GM19452 (cell line): ENCODE measurements at regions not wholly inside any gene's neighbourhood (a gene's known extent, or its start where the extent isn't known, plus 50 kb on each side); places are given as distances from the start of the nearest gene placed in this dataset.
"Not testable (repeated sequence)": the region's sequence is repeated elsewhere in the genome, so short reads cannot be mapped to it uniquely, and the experiment has no call there.

ENCODE experiments used
- ATAC-seq: cut with Tn5 transposase; IDR thresholded peaks from one replicate; pipeline ENCODE4 v1.9.1; 2021; ENCODE audit not compliant: unreplicated experiment

DNA sequence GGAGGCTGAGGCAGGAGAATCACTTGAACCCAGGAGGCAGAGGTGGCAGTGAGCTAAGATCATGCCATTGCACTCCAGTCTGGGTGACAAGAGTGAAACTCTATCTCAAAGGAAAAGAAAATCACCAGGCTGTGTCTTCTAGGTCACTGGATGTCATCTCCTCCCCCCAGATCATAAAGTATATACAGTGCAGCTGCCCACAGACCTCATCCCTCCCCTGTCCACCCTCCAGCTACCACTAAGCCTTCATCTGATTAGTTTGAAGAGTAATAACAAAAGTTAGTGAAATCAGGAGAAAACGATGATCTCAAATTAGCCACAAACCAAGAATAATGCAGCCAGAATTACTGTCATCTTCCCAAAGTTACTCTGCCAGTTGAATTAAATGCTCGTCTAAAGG is 117.2 kb downstream of the ZNF22 start:
- ATAC-seq: not testable (repeated sequence)

DNA sequence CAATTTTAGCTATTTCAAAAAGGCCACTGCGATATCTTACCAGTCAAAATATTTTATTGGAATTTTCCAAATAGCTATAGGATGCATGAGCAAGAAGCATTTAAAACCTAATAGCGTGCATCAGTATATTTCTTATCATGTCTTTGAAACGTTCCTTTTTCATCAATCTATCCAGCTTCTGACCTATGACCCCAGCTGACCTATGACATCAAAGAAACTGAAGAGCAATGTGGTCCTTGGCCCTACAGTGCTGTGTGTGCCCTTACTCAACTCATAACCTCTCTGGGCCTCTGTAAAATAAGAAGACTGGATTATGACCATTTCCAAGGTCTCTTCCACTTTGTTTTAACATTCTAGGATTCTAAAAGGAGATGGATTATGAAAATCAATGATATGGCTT is 118.2 kb downstream of the ZNF22 start:
- ATAC-seq: no peak

DNA sequence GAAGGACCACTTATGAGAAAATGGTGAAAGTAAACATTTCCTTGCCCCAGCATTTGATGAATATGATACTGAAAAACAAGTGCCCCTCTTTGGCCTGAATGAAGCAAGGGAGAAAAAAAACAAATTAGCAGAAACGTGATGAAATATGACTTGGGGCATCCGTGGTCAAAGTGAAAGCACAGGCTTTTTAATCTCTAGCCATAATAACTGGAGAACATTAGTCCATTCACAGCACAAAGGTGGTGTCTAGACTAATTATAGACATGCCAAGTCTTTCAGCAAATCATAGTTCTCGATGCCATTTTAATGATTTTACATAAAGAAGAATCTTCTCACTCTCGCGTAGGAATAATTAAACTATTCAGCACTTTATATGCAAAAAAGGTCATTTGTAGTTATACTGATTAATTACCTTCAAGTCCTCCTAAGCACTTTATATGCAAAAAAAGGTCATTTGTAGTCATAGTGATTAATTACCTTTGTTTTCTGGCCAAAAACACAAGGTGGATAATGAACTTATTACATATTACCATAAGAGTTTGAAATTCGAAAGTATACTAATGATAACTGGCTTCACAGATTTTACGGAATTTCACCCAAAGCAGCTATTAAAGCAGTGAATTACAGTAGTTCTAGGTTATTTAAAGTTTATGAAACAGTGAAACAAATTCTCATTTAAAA is 121.6 kb downstream of the ZNF22 start:
- ATAC-seq: not testable (repeated sequence)

DNA sequence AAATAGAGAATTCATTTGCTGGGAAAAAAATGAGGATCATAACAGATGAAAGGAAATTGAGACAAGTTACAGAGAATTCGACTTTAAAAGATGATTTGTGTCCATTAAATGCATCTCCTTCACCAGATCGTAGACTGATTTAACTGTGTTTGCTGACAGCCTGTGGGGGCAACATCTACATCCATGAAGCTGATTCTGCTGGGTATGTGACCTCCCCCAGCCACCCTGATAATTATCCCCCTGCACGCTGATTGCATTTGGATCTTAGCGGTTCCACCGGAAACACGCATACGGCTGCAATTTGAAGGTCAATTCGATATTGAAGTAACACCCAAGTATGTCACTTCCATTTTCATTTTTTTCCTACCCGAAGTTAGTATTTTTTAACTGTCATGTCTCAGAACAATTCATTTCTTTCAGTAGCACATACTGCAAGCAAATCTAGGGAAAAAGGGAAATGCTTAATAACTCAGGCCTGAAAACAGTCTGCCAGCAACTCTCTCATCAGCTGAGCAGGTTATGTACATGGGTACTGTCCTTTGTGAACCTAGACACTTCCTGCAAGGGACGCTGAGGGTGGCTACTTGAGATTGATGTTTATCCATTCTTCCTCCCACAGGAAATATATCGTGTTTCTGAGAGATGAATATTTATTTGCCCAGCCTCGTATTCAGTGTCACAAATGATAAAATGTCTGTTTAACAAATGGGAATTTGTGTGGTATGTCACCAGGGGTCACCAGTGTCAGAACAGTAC is 134.9 kb downstream of the ZNF22 start:
- no peak for ATAC-seq

DNA sequence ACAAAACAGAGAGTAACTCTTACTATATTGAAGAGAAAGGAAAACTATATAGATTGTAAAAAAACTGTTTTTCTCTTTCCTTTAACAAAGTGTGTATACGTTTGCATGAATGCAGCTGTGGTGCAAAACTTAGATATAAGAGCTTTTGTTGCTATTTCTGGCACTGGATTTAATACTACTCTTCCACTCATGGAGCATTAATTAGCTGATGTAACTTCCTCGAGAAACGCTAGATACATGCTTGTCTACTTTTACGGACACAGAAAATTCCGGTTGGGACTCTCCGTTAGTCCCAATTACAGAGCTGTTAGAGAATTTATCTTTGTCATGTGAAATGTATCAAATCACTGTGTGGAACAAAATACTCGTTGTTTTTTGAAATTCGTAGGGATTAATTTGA is 135.5 kb downstream of the ZNF22 start:
- ATAC-seq: no peak

DNA sequence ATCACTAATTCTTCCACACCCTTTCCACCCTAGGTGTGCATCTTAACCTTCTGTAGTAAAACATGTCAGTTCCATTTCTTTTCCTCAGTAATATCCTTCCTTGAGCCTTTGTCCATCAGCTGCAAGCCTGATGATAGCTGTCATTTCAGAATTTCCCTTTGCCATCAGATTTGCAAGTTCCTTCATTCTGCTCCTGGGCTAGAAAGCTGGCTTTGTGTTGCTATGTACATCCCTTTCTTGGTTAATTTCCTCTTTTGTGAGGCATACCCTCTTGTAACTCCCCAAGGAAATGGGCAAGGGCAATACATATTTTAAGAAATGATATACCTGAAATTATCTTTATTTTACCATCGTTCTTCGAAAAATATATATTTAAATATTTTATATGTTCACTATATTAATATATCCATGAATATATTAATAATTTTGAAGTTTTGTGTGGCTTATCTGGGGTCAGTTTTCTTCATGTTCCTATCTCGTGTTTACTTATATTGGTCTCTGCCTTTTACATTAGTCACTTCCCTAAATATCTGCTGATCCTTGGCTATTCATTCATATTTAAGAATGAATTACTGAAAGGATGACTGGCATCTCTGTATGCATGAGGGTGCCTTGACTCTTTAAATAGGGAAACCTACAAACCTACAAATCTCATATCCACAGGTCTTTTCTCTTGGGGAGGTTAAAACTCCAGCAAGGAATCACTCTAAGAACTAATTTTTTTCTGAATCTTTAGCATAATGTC is 143.8 kb downstream of the ZNF22 start:
- no peak for ATAC-seq

DNA sequence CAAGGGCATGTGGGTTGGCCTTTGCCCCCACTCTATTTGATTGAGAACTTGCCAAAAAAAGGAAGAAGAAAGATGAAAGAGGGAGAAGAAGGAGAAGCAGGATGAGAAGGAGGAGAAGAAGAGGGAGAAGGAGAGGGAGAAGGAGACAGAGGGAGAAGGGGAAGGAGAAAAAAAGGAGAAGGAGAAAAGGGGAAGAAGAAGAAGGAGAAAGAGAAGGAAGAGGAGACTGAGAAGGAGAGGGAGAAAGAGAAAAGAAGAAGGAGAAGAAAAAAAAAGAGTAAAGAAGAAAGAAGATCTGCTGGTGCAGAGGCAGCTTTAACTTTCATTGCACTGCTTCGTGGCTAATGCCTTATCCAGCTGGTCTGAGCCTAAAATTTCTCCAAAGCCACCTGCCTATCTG is 144.4 kb downstream of the ZNF22 start:
- not testable (repeated sequence) for ATAC-seq

DNA sequence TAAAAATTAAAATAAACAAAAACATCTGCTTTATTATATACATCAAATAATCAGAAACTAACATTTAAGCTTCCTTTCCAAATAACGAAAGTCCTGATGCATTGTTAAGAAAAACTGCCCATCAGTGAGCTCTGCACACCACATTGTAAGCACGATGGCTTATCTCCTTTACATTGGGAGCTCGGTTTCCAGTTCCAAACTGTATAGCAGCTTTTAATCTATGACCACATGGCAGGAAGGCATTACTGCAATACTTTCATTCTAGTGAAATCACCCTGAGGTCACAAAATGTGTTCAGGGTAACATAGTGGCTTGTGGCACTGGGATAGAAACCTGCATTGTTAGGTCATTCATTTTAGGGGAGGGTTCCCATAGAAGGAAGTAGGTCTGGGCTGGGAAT is 146.3 kb downstream of the ZNF22 start:
- ATAC-seq: no peak

DNA sequence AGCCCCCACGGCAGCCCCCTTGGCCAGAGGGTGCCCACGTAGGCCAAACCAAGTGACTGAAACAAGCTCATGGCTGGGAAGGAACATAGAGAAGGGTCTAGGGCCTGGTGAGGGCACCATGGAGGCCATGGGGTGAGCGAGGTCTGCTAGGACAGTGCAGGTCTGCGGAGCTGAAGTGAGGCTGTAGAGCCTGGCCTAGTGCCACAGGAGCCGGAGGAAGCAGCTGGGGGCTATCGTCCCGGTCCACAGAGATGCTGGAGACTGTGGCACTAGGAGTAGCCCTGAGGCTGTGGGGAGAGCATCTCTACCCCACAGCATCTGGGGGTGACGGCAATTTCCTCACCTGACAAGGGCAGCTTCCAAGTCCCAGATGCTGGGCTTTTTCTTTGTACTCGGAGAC is 150.3 kb downstream of the ZNF22 start:
- ATAC-seq: no peak

DNA sequence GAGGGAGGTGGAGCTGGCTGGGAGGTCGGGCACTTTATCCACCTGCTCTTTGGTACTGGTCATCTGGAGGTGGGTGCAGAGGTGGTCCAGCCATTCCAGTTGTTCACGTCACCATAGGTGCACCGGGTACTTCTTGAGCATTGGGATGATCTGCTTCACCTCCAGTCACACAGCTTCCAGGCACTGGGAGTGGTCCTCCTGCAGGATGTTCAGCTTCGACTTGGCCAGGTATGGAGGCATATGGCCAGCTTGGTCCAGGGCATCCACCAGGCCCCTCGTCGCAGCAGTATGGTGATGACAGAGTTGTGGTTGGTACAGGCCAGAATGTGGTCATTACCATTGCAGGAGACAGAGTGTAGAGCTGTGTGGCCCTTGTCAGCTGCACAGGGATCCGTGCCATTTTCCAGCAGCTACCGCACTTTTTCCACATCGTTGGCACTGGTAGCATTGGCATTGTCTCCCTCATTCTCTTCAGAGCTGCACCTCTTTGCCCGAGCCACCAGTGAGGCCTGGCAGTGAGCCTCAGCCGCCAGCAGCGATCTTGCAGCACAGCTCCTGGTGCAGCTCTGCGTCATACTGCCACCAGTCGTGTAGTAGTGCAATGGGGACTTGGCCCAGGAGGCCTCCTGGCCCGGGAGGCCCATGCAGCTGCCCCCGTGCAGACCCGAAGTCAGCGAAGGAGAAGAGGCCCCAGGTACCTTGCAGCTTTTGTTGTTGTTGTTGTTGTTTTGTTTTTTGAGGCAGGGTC is 150.9 kb downstream of the ZNF22 start:
- ATAC-seq: no peak

DNA sequence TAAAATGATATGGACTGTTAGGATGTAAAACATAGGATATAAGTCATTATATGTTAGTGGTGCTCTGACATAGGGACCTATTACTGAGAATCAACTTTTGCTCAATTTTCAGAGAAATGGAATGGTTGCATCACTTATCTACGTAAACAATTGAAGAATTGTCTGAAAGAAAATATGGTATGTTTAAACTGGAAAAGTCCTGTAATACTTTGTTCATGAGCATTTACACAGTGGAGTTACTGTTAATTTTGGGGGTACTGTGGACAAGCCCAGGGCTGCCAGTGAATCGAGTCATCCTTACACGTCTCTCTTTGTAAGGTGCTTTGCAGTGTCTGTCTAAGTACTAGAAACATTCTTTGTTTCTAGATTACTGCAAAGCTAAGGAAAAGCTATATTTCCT is 152.0 kb downstream of the ZNF22 start:
- no peak for ATAC-seq

DNA sequence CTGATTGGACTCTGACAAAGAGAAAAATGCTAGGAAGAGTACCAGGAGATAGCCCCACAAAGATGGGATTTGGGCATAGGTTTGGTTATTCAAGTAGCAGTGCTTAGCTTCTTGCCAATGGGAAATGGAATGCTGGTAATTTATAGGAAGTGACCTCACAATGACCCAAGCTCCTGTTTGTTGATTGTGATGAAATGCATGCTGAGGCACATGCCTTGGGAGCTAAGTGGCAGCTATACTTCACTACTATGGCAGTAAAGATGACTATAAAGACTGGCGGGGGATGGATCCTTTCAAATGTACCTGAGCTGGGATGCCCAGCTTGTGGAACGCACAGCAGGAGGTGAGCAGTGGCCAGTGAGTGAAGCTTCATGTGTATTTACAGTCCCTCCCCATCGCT is 153.8 kb downstream of the ZNF22 start:
- no peak for ATAC-seq

DNA sequence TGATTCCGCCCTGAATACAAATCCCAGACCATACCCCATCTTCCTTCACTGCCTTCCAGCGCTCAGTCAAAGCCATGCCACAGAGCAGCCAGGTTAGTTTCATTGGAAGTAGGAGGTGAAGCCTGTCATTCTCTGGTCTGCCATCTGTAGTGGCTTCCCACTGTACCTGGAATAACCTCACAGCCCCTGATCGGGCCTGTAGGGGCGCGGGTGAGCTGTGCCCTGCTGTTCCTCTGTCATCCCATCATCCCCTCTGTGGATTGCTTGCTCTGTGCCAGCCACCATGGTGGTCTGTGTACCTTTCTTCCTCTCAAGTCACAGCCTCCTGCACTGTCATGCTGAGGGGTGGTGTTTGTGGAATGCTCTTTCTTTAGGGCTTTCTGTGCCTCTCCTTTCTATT is 155.1 kb downstream of the ZNF22 start:
- no peak for ATAC-seq

DNA sequence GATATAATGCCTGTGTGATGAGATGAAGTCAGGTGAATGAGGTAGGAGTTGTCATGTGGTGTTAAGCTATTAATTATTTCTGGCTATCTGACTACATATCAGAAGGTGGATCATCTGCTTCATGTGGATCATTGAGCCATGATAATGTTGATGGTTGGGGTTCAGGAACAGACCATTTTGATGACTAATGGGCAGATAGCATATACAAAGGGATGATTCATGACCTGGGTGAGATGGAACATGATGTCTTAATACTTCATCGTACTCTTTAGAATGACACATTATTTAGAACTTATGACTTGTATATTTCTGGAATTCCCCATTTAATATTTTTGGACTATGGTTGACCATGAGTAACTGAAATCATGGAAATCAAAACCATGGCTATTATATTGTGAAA is 155.1 kb downstream of the OR13A1 start:
- no peak for ATAC-seq

DNA sequence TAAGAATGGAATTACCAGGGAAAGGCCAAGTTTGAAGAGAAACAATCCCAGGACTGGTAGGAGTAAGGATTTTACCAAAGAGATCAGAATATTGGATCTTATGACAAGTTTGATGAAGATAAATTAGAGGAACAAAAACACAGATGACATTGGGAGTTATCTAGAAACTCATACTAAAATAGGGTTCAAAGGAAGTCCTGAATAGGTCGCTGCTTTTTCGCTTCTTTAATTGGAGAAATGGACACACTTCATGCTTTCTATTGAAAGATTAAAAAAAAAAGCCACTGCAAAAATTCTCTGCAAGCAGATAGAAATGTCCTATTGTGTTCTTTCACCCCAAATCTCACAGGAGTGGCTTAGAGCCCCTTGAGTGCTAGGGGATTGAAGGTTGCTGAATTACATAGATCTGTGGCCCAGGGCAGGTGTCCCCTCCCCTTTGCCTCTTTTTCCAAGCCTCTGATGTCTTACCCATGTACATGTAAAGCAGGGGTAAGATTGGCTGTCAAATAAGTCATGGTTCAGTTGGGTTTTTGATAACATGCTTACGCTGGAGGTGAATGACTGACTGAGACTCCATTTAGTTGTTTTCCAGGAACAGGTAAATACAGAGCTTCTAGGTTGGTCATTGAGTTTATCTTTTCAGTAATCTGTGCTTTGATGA is 152.0 kb downstream of the OR13A1 start:
- no peak for ATAC-seq

DNA sequence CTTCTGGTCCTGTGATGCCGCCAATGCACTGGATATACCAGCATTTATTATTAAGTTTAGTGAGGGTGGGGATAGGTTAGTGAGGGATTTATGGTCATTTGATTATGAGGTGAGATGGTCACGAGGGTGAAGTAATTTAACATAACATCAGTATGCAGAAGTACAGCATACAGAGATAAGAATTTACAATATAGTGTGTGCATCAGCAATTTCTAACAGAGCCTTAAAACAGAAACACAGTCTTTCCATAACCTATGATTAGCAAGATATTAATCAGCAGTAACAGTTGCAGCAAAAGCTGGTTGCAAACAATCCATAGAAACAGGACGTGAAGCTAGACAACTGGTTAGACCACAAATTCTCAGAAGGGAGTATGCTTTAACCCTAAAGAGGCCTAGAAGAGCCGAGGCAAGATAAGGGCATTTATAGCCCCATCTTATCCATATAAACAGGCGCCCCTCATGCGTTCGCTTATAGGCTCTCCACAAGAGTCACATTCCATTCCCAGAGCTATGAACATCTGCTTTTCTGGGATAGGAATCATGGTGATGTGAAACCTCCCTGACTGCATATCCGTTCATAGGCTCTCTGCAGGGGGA is 139.8 kb downstream of the OR13A1 start:
- ATAC-seq: not testable (repeated sequence)

DNA sequence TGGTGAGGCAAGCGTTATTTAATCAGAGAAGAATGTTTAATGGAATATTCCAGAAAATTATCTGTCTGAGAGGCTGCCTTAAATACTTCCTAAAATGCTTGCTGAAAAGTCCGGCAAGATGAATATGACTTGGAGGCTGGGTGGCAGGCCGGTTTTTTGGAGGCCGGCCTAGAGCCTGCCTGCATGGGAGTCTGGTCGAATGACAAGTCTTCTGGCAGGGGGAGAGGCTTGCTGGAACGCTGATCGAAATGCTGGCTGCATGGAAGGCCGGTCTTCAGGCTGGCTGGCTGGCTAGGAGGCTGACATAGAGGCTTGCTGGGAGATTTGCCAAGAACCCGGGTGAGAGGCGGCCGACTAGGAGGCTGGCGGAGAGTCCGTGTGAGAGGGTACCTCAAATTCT is 135.7 kb downstream of the OR13A1 start:
- no peak for ATAC-seq

DNA sequence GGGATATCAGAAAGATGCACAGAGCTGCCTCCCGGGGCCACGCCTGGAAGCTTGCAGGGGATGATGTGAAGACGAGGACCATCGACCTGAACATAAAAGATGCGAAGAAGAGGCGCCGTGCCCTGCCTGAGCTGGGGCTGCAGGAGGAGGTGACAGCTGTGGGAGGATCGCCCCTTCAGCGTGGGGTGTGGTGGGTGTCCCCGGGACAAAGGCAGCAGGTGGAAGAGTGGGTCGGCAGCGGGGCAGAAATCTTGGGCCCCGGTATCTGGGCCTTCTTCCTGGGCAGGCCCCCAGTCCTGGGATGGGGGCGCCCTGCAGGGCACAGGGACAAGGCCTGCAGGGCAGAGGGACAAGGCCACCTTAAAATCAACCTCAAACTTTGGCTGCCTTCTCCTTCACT is 134.9 kb downstream of the OR13A1 start:
- no peak for ATAC-seq

DNA sequence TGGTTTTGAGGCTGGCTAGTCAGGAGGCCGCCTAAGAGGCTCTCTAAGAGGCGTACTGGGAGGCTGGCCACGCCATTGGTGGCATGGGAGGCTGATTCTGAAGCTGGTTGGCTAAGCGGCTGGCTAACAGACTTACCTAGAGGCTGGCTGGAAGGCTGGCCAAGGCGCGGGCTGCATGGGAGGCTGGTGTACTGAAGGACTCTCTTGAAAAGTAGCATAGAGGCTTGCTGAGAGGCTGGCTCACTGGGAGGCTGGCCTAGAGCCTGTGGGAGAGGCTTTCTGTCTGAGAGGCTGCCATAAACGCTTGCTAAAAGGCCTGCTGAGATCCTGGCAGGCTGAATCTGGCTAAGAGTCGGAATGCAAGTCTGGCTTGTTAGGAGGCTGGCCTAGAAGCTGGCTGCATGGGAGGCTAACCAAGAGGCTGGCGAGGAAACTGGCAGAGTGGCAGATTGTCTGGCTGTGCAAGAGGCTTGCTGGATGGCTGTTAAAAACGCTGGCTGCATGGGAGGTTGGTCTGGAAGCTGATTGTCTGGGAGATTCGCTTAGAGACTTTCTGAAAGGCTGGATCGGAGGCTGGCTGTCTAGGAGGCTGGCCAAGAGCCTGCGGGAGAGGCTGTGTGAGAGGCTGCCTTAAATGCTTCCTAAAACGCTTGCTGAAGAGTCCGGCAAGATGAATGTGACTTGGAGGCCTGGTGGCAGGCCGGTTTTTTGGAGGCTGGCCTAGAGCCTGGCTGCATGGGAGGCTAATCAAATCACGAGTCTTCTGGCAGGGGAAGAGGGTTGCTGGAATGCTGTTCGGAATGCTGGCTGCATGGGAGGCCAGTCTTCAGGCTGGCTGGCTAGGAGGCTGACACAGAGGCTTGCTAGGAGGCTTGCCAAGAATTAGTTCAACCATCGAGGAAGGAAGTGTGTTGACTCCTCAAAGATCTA is 134.2 kb downstream of the OR13A1 start:
- ATAC-seq: no peak
